A673 (cell line): ENCODE measurements at regions not wholly inside any gene's neighbourhood (a gene's known extent, or its start where the extent isn't known, plus 50 kb on each side); places are given as distances from the start of the nearest gene placed in this dataset.

ENCODE experiments used
- BruUV-seq: library from RNA; stranded (reverse); fragments of 400-500 nt; replicated peaks from 2 replicates; lab custom pipeline; 2021; lab: Mats Ljungman, UMichigan
- CTCF ChIA-PET: fragments of 300-600 bp; sonication (Branson Sonifier 250); formaldehyde crosslinking; loops from one replicate; lab custom pipeline; 2022; ENCODE audit warnings: antibody characterized with exemption; lab: Charles Lee
- POLR2A ChIA-PET: fragments of 300-600 bp; sonication (Branson Sonifier 250); formaldehyde crosslinking; loops from one replicate; lab custom pipeline; 2022; ENCODE audit warnings: antibody characterized with exemption; ENCODE audit not compliant: low non-redundant PET; lab: Charles Lee
- DNase-seq: peaks from one replicate; pipeline ENCODE4 v3.0.0-alpha.2; 2015; ENCODE audit warnings: low spot score
- H3K27ac ChIP-seq: fragments of 200-600 bp; sonication (generic); 2 replicates; pipeline ENCODE4 v1.5.1; 2016; ENCODE audit warnings: mixed run types, low read depth, mild to moderate bottlenecking, mixed read lengths, antibody characterized with exemption, low read length; ENCODE audit not compliant: poor library complexity, severe bottlenecking
- H3K27me3 ChIP-seq: fragments of 200-600 bp; sonication (generic); replicated peaks from 2 replicates; pipeline ENCODE4 v1.6.1; 2017; ENCODE audit warnings: mixed run types, low read depth, mild to moderate bottlenecking, mixed read lengths, antibody characterized with exemption, low read length; ENCODE audit not compliant: insufficient read depth, poor library complexity
- H3K36me3 ChIP-seq: fragments of 200-600 bp; sonication (generic); 2 replicates; pipeline ENCODE4 v1.6.1; 2016; ENCODE audit warnings: mixed run types, mild to moderate bottlenecking, mixed read lengths, antibody characterized with exemption, low read length; ENCODE audit not compliant: insufficient read depth, poor library complexity, severe bottlenecking
- H3K4me1 ChIP-seq: fragments of 200-600 bp; sonication (generic); 2 replicates; pipeline ENCODE4 v1.6.1; 2017; ENCODE audit warnings: mixed run types, mild to moderate bottlenecking, mixed read lengths, antibody characterized with exemption, low read length; ENCODE audit not compliant: insufficient read depth, poor library complexity, severe bottlenecking
- H3K4me3 ChIP-seq: fragments of 200-600 bp; sonication (generic); 2 replicates; pipeline ENCODE4 v1.5.1; 2016; ENCODE audit warnings: low read depth, mixed run types, mild to moderate bottlenecking, mixed read lengths, low read length; ENCODE audit not compliant: poor library complexity, severe bottlenecking
- H3K9me3 ChIP-seq: fragments of 200-600 bp; sonication (generic); 2 replicates; pipeline ENCODE4 v1.6.1; 2016; ENCODE audit warnings: mixed run types, low read depth, mild to moderate bottlenecking, mixed read lengths, antibody characterized with exemption, low read length; ENCODE audit not compliant: poor library complexity, severe bottlenecking
- EZH2 ChIP-seq: fragments of 200-600 bp; sonication (generic); IDR thresholded peaks from 2 replicates; pipeline ENCODE4 v1.6.1; 2017; ENCODE audit warnings: borderline replicate concordance, low read depth, mild to moderate bottlenecking, mixed read lengths, antibody characterized with exemption, low read length; ENCODE audit not compliant: poor library complexity, severe bottlenecking
- intact Hi-C: fragments of 100-400 bp; cut with micrococcal nuclease; formaldehyde crosslinking; loops from one replicate; pipeline ENCODE4 v1.10.0; 2022; ENCODE audit not compliant: unreplicated experiment
- TF ChIP-seq, protein P1 (sequence below): fragments of 300-800, 200-600 bp; sonication (generic); conservative IDR thresholded peaks from 2 replicates; pipeline ENCODE4 v1.5.1; 2017; ENCODE audit warnings: low read depth, mild to moderate bottlenecking, antibody characterized with exemption, low read length, moderate library complexity, mixed read lengths

DNA sequence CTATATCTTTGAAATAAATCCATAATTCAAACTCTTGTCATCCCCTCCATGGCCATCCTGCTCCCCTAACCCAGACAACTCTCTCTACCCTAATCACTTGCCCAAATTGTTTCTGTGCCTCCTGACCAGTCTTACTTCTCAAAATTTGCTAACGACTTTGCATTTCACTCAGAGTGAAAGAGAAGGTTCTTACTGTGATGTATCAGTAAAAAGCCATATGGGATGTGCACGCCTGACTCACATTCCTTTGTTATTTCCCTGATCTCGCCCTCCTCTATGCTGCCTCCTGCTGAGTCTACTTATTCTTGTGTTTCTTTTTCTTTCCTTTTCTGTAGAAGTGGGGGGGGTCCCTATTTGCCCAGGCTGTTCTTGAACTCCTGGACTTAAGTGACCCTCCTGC, 487.2 kb upstream of the FRG2C start:
- ChIA-PET POLR2A (no interaction called here), CTCF (no interaction called here)
- DNase-seq = peak; percentile 23
- TF ChIP-seq, protein P1, sequence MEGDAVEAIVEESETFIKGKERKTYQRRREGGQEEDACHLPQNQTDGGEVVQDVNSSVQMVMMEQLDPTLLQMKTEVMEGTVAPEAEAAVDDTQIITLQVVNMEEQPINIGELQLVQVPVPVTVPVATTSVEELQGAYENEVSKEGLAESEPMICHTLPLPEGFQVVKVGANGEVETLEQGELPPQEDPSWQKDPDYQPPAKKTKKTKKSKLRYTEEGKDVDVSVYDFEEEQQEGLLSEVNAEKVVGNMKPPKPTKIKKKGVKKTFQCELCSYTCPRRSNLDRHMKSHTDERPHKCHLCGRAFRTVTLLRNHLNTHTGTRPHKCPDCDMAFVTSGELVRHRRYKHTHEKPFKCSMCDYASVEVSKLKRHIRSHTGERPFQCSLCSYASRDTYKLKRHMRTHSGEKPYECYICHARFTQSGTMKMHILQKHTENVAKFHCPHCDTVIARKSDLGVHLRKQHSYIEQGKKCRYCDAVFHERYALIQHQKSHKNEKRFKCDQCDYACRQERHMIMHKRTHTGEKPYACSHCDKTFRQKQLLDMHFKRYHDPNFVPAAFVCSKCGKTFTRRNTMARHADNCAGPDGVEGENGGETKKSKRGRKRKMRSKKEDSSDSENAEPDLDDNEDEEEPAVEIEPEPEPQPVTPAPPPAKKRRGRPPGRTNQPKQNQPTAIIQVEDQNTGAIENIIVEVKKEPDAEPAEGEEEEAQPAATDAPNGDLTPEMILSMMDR = no peak
- no peak for TF ChIP-seq EZH2
- intact Hi-C loops = no loop called here
- no peak overlapping the region for H3K27ac ChIP-seq
- H3K4me1 ChIP-seq = no peaks in the 10 kb centered on the region
- H3K36me3 ChIP-seq = no peaks in the 10 kb centered on the region
- BruUV-seq = no TSS peak
- no peaks in the 10 kb centered on the region for H3K9me3 ChIP-seq
- no peaks in the 10 kb centered on the region for H3K27me3 ChIP-seq
- no peak overlapping the region for H3K4me3 ChIP-seq

DNA sequence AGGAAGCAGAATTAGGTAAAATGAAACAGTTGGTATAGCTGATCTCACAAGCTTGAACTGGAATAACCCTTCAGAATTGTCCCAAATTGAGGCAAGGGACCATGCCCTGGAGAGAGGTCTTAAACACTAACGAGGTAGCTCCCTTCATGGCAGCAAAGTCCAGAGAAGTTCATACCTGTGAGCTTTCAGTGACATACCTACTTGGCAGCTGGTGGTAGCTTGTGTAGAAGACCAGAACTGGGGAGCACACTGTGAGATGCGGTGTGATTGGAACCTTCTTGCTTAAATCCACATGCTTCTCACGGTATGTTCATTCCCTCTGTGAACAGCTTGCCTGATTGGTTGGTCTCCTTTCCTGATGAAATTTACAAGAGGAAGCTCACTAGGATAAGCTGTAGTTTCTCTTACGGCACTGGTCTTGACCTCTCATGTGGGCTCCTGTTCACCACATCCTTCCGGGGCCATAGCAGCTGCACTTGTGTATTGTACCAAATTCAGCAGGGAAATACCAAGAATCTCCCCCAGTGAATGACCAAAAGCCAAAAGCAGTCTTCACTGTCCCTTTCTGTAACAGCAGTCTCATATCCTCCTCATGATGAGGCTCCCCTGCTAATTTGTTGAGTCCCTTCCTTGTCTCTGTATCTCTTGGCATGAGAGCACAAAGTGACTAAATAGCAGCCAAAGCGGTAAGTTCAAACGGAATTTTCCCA, 483.7 kb upstream of the FRG2C start:
- Histone ChIP-seq H3K4me3 (no peak overlapping the region), H3K36me3 (no peaks in the 10 kb centered on the region), H3K9me3 (no peaks in the 10 kb centered on the region), H3K27me3 (no peaks in the 10 kb centered on the region), H3K4me1 (no peaks in the 10 kb centered on the region), H3K27ac (no peak overlapping the region)
- BruUV-seq = no TSS peak
- intact Hi-C loops = no loop called here
- POLR2A ChIA-PET = no interaction called here
- CTCF ChIA-PET = no interaction called here
- no peak for DNase-seq
- TF ChIP-seq, protein P1 = no peak
- no peak for TF ChIP-seq EZH2

DNA sequence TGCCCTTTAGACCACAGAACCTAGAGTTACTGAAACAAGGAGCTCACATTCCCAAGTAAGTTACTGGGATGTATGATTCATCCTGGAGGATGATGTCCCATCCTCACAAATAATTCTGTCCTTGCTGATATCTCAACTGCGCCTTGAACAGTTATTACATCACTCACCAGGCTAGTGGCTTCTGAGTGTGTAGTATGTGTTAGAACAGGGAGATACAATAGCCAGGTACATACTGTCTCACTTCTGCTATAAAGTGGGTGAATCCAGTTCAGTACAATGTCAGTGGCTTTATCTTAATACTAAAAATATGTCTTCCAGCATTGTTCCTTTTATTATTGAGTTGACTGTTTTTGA, 483.2 kb upstream of the FRG2C start:
- H3K4me3 ChIP-seq = no peak overlapping the region
- no TSS peak for BruUV-seq
- intact Hi-C loops = no loop called here
- H3K27me3 ChIP-seq = no peaks in the 10 kb centered on the region
- no peak for DNase-seq
- ChIA-PET CTCF (no interaction called here), POLR2A (no interaction called here)
- no peak overlapping the region for H3K27ac ChIP-seq
- no peak for TF ChIP-seq EZH2
- TF ChIP-seq, protein P1 = no peak
- no peaks in the 10 kb centered on the region for H3K9me3 ChIP-seq
- H3K36me3 ChIP-seq = no peaks in the 10 kb centered on the region
- no peaks in the 10 kb centered on the region for H3K4me1 ChIP-seq
